HG02571 (cell line): ENCODE measurements at regions not wholly inside any gene's neighbourhood (a gene's known extent, or its start where the extent isn't known, plus 50 kb on each side); places are given as distances from the start of the nearest gene placed in this dataset.
"Not testable (repeated sequence)": the region's sequence is repeated elsewhere in the genome, so short reads cannot be mapped to it uniquely, and the experiment has no call there.

Source experiments
- ATAC-seq: cut with Tn5 transposase; IDR thresholded peaks from one replicate; pipeline ENCODE4 v1.9.1; 2021; ENCODE audit warnings: mild to moderate bottlenecking, moderate library complexity; ENCODE audit not compliant: unreplicated experiment

- ATAC-seq = no peak
Observed at GRCh38 chr13:56755181-56755935, 385.4 kb upstream of the PRR20A start.

GRCh38 chr13:56763333-56763732 is 377.4 kb upstream of the PRR20A start:
- not testable (repeated sequence) for ATAC-seq

- no peak for ATAC-seq
Observed at GRCh38 chr13:56773148-56773547, 367.6 kb upstream of the PRR20A start.

- no peak for ATAC-seq
Observed at GRCh38 chr13:56789527-56789926, 351.2 kb upstream of the PRR20A start.

GRCh38 chr13:56837161-56837560 is 303.6 kb upstream of the PRR20A start:
- no peak for ATAC-seq

GRCh38 chr13:56850852-56851251 is 289.9 kb upstream of the PRR20A start:
- no peak for ATAC-seq

GRCh38 chr13:56861476-56861875 is 279.2 kb upstream of the PRR20A start:
- ATAC-seq = no peak

- ATAC-seq = no peak
Observed at GRCh38 chr13:56864451-56864850, 276.3 kb upstream of the PRR20A start.

GRCh38 chr13:56865416-56865815 is 275.3 kb upstream of the PRR20A start:
- no peak for ATAC-seq

GRCh38 chr13:56869671-56870070 is 271.0 kb upstream of the PRR20A start:
- ATAC-seq = no peak

- ATAC-seq = no peak
Observed at GRCh38 chr13:56886398-56886797, 254.3 kb upstream of the PRR20A start.

- ATAC-seq = no peak
Observed at GRCh38 chr13:56888455-56888854, 252.3 kb upstream of the PRR20A start.

GRCh38 chr13:56893843-56894242 is 246.9 kb upstream of the PRR20A start:
- no peak for ATAC-seq

- no peak for ATAC-seq
Observed at GRCh38 chr13:56900549-56901279, 240.0 kb upstream of the PRR20A start.

GRCh38 chr13:56902276-56902675 is 238.4 kb upstream of the PRR20A start:
- ATAC-seq = no peak

- no peak for ATAC-seq
Observed at GRCh38 chr13:56903710-56904282, 236.9 kb upstream of the PRR20A start.

- ATAC-seq = no peak
Observed at GRCh38 chr13:56906909-56907308, 233.8 kb upstream of the PRR20A start.

GRCh38 chr13:56907766-56908165 is 233.0 kb upstream of the PRR20A start:
- no peak for ATAC-seq

- no peak for ATAC-seq
Observed at GRCh38 chr13:56909896-56910600, 230.7 kb upstream of the PRR20A start.

GRCh38 chr13:56917966-56918365 is 222.8 kb upstream of the PRR20A start:
- ATAC-seq = no peak

- ATAC-seq = no peak
Observed at GRCh38 chr13:56923626-56924140, 217.0 kb upstream of the PRR20A start.
